ENCODE measurements at regions not wholly inside any gene's neighbourhood (a gene's known extent, or its start where the extent isn't known, plus 50 kb on each side); places are given as distances from the start of the nearest gene placed in this dataset.

DNA sequence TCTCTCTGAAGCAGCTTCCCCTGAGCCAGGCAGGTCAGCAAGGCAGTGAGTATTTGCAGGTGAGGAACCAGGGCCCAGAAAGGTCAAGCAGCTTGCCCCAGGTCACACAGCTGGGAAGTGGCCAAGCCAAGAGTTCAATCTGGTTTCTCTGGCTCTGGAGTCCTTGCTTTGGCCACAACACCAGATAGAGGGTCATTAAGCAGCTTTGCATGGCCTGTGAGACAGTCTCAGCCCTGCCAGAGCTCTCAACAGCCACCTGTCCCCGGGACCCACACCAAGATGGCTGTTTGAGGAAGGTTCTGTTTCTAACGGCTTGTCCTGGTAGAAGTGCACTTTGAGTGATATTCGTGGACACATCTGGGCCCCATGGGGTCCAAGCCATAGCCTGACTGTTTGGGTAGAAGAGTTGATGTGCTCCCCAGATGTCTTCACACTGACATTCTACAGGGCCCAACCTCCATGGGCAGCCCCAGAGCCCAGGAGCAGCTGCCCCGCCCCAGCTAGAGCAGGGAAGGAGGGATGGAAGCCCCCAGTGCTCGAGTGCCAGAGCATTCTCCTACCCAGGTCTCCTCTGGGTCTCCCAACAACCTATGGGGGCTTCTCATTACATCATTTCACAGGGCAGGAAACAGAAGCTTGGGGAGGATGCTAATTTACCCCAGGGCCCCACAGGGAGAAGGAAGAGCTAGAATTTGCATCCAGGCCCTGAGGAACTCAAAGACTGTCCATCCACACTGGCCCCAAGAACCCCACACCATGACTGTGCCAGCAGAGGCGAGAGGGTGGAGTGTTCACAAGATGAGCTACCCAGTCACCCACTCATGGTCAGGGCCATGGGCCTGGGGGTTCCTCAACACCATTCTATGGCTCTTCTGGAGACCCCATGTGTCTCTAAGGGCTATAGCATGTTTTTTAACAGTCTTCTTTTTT, 107.3 kb upstream of the CDH5 start:
- TF ChIP-seq CTCF (IDR thresholded peaks at IDR 0.05; ENCODE audit: low read depth, low read length, poor library complexity, severe bottlenecking), result no peak
- no peak for TF ChIP-seq EZH2phosphoT487 (IDR thresholded peaks at IDR 0.05; ENCODE audit: borderline replicate concordance, low read length)

Data from DOHH2 (cell line).